ENCODE measurements at regions not wholly inside any gene's neighbourhood (a gene's known extent, or its start where the extent isn't known, plus 50 kb on each side); places are given as distances from the start of the nearest gene placed in this dataset.
"Not testable (repeated sequence)": the region's sequence is repeated elsewhere in the genome, so short reads cannot be mapped to it uniquely, and the experiment has no call there.

GRCh38 chrY:17599263-17599662 is 280.8 kb downstream of the CDY2B start:
- H3K36me3 ChIP-seq (replicated peaks; ENCODE audit: low read depth, low read length); H3K4me1 ChIP-seq (ENCODE audit: low read length); H3K27ac ChIP-seq (ENCODE audit: low read length); H4K20me1 ChIP-seq (ENCODE audit: insufficient read depth, low read length); H3K79me2 ChIP-seq (ENCODE audit: low read length); H3K9ac ChIP-seq (ENCODE audit: low read length); H3K9me3 ChIP-seq (ENCODE audit: insufficient read depth, low read length); H3K4me3 ChIP-seq (ENCODE audit: low read length); H3K27me3 ChIP-seq (ENCODE audit: low read depth, low read length); H2AFZ ChIP-seq (ENCODE audit: low read depth, low read length); H3K4me2 ChIP-seq (ENCODE audit: low read length): not testable (repeated sequence)

- H4K20me1 ChIP-seq (ENCODE audit: insufficient read depth, low read length); H3K9me3 ChIP-seq (ENCODE audit: insufficient read depth, low read length); H3K27me3 ChIP-seq (ENCODE audit: low read depth, low read length); H3K36me3 ChIP-seq (replicated peaks; ENCODE audit: low read depth, low read length); H3K4me3 ChIP-seq (ENCODE audit: low read length); H3K4me1 ChIP-seq (ENCODE audit: low read length); H3K79me2 ChIP-seq (ENCODE audit: low read length); H3K4me2 ChIP-seq (ENCODE audit: low read length); H3K9ac ChIP-seq (ENCODE audit: low read length); H2AFZ ChIP-seq (ENCODE audit: low read depth, low read length); H3K27ac ChIP-seq (ENCODE audit: low read length): not testable (repeated sequence)
These were observed 286.3 kb downstream of the CDY2B start for GRCh38 chrY:17593748-17594147.

GRCh38 chrY:17579956-17580519 is 300.0 kb downstream of the CDY2B start:
- not testable (repeated sequence) for H3K36me3 ChIP-seq (replicated peaks; ENCODE audit: low read depth, low read length); H3K4me2 ChIP-seq (ENCODE audit: low read length); H3K9ac ChIP-seq (ENCODE audit: low read length); H2AFZ ChIP-seq (ENCODE audit: low read depth, low read length); H3K27me3 ChIP-seq (ENCODE audit: low read depth, low read length); H3K4me1 ChIP-seq (ENCODE audit: low read length); H4K20me1 ChIP-seq (ENCODE audit: insufficient read depth, low read length); H3K79me2 ChIP-seq (ENCODE audit: low read length); H3K4me3 ChIP-seq (ENCODE audit: low read length); H3K9me3 ChIP-seq (ENCODE audit: insufficient read depth, low read length); H3K27ac ChIP-seq (ENCODE audit: low read length)

GRCh38 chrY:17579131-17579955 is 300.7 kb downstream of the CDY2B start:
- Histone ChIP-seq H3K9ac (ENCODE audit: low read length) (peak overlapping the region; percentile 50; the same call in 1 of the 2 replicates), H3K4me2 (ENCODE audit: low read length) (peak overlapping the region; percentile 32; the same call in 1 of the 2 replicates), H3K4me3 (ENCODE audit: low read length) (peak overlapping the region; percentile 65; the same call in 1 of the 2 replicates)
- H3K4me1 ChIP-seq (ENCODE audit: low read length); H2AFZ ChIP-seq (ENCODE audit: low read depth, low read length); H3K79me2 ChIP-seq (ENCODE audit: low read length); H3K36me3 ChIP-seq (replicated peaks; ENCODE audit: low read depth, low read length); H3K9me3 ChIP-seq (ENCODE audit: insufficient read depth, low read length); H3K27me3 ChIP-seq (ENCODE audit: low read depth, low read length); H3K27ac ChIP-seq (ENCODE audit: low read length); H4K20me1 ChIP-seq (ENCODE audit: insufficient read depth, low read length): not testable (repeated sequence)

GRCh38 chrY:17563114-17563513 is 316.9 kb downstream of the CDY2B start:
- H3K4me1 ChIP-seq (ENCODE audit: low read length); H3K27me3 ChIP-seq (ENCODE audit: low read depth, low read length); H3K79me2 ChIP-seq (ENCODE audit: low read length); H2AFZ ChIP-seq (ENCODE audit: low read depth, low read length); H3K36me3 ChIP-seq (replicated peaks; ENCODE audit: low read depth, low read length); H3K4me3 ChIP-seq (ENCODE audit: low read length); H3K9me3 ChIP-seq (ENCODE audit: insufficient read depth, low read length); H3K27ac ChIP-seq (ENCODE audit: low read length); H4K20me1 ChIP-seq (ENCODE audit: insufficient read depth, low read length); H3K9ac ChIP-seq (ENCODE audit: low read length); H3K4me2 ChIP-seq (ENCODE audit: low read length): not testable (repeated sequence)
